Trophoblast cell (in vitro differentiated cells and primary cell): ENCODE measurements at regions not wholly inside any gene's neighbourhood (a gene's known extent, or its start where the extent isn't known, plus 50 kb on each side); places are given as distances from the start of the nearest gene placed in this dataset.

ENCODE experiments used
- DNase-seq, 2 donors: peaks; one replicate each; pipeline ENCODE4 v3.0.0-alpha.2; 2016
- H2AFZ ChIP-seq: 2 replicates; pipeline ENCODE4 v1.6.1; 2013; ENCODE audit warnings: low read length, moderate library complexity, mild to moderate bottlenecking; ENCODE audit not compliant: insufficient read depth, poor library complexity
- H2AK5ac ChIP-seq: 2 replicates; pipeline ENCODE4 v1.6.1; 2013; ENCODE audit warnings: mild to moderate bottlenecking, low read length
- H2BK120ac ChIP-seq: 2 replicates; pipeline ENCODE4 v1.6.1; 2013; ENCODE audit warnings: low read length, mild to moderate bottlenecking, moderate library complexity; ENCODE audit not compliant: insufficient read depth, poor library complexity
- H2BK12ac ChIP-seq: 2 replicates; pipeline ENCODE4 v1.6.1; 2013; ENCODE audit warnings: mild to moderate bottlenecking, low read length, moderate library complexity
- H2BK5ac ChIP-seq: 2 replicates; pipeline ENCODE4 v1.6.1; 2013; ENCODE audit warnings: low read length, low read depth, moderate library complexity, mild to moderate bottlenecking; ENCODE audit not compliant: poor library complexity
- H3K14ac ChIP-seq: 2 replicates; pipeline ENCODE4 v1.6.1; 2013; ENCODE audit warnings: mild to moderate bottlenecking, low read length
- H3K18ac ChIP-seq: 2 replicates; pipeline ENCODE4 v1.6.1; 2013; ENCODE audit warnings: mild to moderate bottlenecking, low read length
- H3K23ac ChIP-seq: 2 replicates; pipeline ENCODE4 v1.6.1; 2013; ENCODE audit warnings: low read length
- H3K27ac ChIP-seq: 2 replicates; pipeline ENCODE4 v1.5.1; 2013; ENCODE audit warnings: low read depth, mild to moderate bottlenecking, inconsistent platforms, low read length, moderate library complexity
- H3K27me3 ChIP-seq: 2 replicates; pipeline ENCODE4 v1.6.1; 2013; ENCODE audit warnings: inconsistent platforms, mild to moderate bottlenecking, low read length, moderate library complexity; ENCODE audit not compliant: insufficient read depth
- H3K36me3 ChIP-seq, 2 experiments: 1 replicate in 1 of 2; 2 replicates in 1 of 2; pipeline ENCODE4 v1.6.1; 2013; ENCODE audit warnings: low read length in 2 of 2, mild to moderate bottlenecking in 2 of 2, moderate library complexity in 1 of 2; ENCODE audit not compliant: insufficient read depth in 2 of 2, control insufficient read depth in 1 of 2
- H3K4ac ChIP-seq: 2 replicates; pipeline ENCODE4 v1.6.1; 2013; ENCODE audit warnings: low read depth, mild to moderate bottlenecking, low read length, moderate library complexity
- H3K4me1 ChIP-seq, 2 experiments: 1 replicate in 1 of 2; 2 replicates in 1 of 2; pipeline ENCODE4 v1.6.1; 2013; ENCODE audit warnings: low read length in 2 of 2, mild to moderate bottlenecking in 2 of 2, moderate library complexity in 1 of 2; ENCODE audit not compliant: insufficient read depth in 2 of 2, control insufficient read depth in 1 of 2
- H3K4me2 ChIP-seq: 2 replicates; pipeline ENCODE4 v1.6.1; 2013; ENCODE audit warnings: inconsistent platforms, mild to moderate bottlenecking, low read length, moderate library complexity
- H3K4me3 ChIP-seq: 2 replicates; pipeline ENCODE4 v1.5.1; 2013; ENCODE audit warnings: mild to moderate bottlenecking, low read depth, low read length, inconsistent platforms
- H3K79me1 ChIP-seq: one replicate; pipeline ENCODE4 v1.6.1; 2013; ENCODE audit warnings: low read length
- H3K79me2 ChIP-seq: 2 replicates; pipeline ENCODE4 v1.6.1; 2013; ENCODE audit warnings: low read length, mild to moderate bottlenecking; ENCODE audit not compliant: control insufficient read depth, insufficient read depth, poor library complexity
- H3K9ac ChIP-seq: 2 replicates; pipeline ENCODE4 v1.6.1; 2013; ENCODE audit warnings: mild to moderate bottlenecking, low read length
- H3K9me3 ChIP-seq: 2 replicates; pipeline ENCODE4 v1.6.1; 2013; ENCODE audit warnings: low read depth, mild to moderate bottlenecking, control low read depth, inconsistent platforms, low read length; ENCODE audit not compliant: insufficient read depth
- H4K12ac ChIP-seq: 2 replicates; pipeline ENCODE4 v1.6.1; 2013; ENCODE audit warnings: low read depth, mild to moderate bottlenecking, low read length, moderate library complexity
- H4K8ac ChIP-seq: 2 replicates; pipeline ENCODE4 v1.6.1; 2013; ENCODE audit warnings: low read depth, mild to moderate bottlenecking, low read length, moderate library complexity
- H4K91ac ChIP-seq: one replicate; pipeline ENCODE4 v1.6.1; 2013; ENCODE audit warnings: low read depth, mild to moderate bottlenecking, low read length, moderate library complexity
- WGBS: extraction: QIAGEN DNeasy Blood & Tissue Kit; methylation state at CpG from one replicate; pipeline ENCODE4 v1.1.7; 2013; ENCODE audit warnings: missing lambda C conversion rate; ENCODE audit not compliant: insufficient read length, insufficient coverage; ENCODE audit errors: extremely low coverage; 5-methylcytosine and 5-hydroxymethylcytosine counted together

GRCh38 chr2:67625178-67625577 is 228.0 kb downstream of the ETAA1 start:
- Histone ChIP-seq H2BK5ac (no peak overlapping the region), H2AFZ (no peak overlapping the region), H3K18ac (no peak overlapping the region)

GRCh38 chr2:67625690-67626475 is 228.8 kb downstream of the ETAA1 start:
- H3K14ac ChIP-seq: no peak overlapping the region
- no peak overlapping the region for H2BK12ac ChIP-seq
- no peak overlapping the region for H4K91ac ChIP-seq
- H3K9me3 ChIP-seq: no peaks in the 10 kb centered on the region
- H3K27ac ChIP-seq: peak overlapping the region; percentile 31
- no peak overlapping the region for H3K18ac ChIP-seq
- no peak overlapping the region for H2BK120ac ChIP-seq
- no peak overlapping the region for H2AFZ ChIP-seq
- no peak overlapping the region for H3K4me2 ChIP-seq
- H3K27me3 ChIP-seq: no peaks in the 10 kb centered on the region
- H3K36me3 ChIP-seq: no peaks in the 10 kb centered on the region
- no peak overlapping the region for H3K4me3 ChIP-seq
- no peaks in the 10 kb centered on the region for H3K4me1 ChIP-seq
- no peak overlapping the region for H2AK5ac ChIP-seq
- H3K23ac ChIP-seq: no peak overlapping the region
- H3K4ac ChIP-seq: no peak overlapping the region
- 100% methylated on average over 1 of the region's 5 CpGs for whole genome bisulfite sequencing
- no peak overlapping the region for H3K9ac ChIP-seq
- H4K12ac ChIP-seq: no peak overlapping the region
- no peaks in the 10 kb centered on the region for H3K79me1 ChIP-seq
- no peak overlapping the region for H4K8ac ChIP-seq
- DNase-seq: no peak
- H3K79me2 ChIP-seq: no peaks in the 10 kb centered on the region
- no peak overlapping the region for H2BK5ac ChIP-seq

More at GRCh38 chr2:67625178-67625577, 228.0 kb downstream of the ETAA1 start:
- no peaks in the 10 kb centered on the region for H3K27me3 ChIP-seq
- no peak overlapping the region for H2BK12ac ChIP-seq
- no peak for DNase-seq
- no peaks in the 10 kb centered on the region for H3K79me2 ChIP-seq
- no peak overlapping the region for H3K27ac ChIP-seq
- H3K4ac ChIP-seq: no peak overlapping the region
- H3K9ac ChIP-seq: no peak overlapping the region
- H3K36me3 ChIP-seq: no peaks in the 10 kb centered on the region
- H4K8ac ChIP-seq: no peak overlapping the region
- no peak overlapping the region for H3K14ac ChIP-seq
- no peaks in the 10 kb centered on the region for H3K79me1 ChIP-seq
- H3K23ac ChIP-seq: no peak overlapping the region
- H3K4me3 ChIP-seq: no peak overlapping the region
- no peak overlapping the region for H3K4me2 ChIP-seq
- no peak overlapping the region for H2BK120ac ChIP-seq
- no peaks in the 10 kb centered on the region for H3K4me1 ChIP-seq
- H4K12ac ChIP-seq: no peak overlapping the region
- H3K9me3 ChIP-seq: no peaks in the 10 kb centered on the region
- H2AK5ac ChIP-seq: no peak overlapping the region
- H4K91ac ChIP-seq: no peak overlapping the region

GRCh38 chr2:67626656-67627055 is 229.5 kb downstream of the ETAA1 start:
- no peak overlapping the region for H2BK12ac ChIP-seq
- no peak overlapping the region for H3K4me2 ChIP-seq
- no peaks in the 10 kb centered on the region for H3K79me2 ChIP-seq
- no peak overlapping the region for H2BK120ac ChIP-seq
- no peak overlapping the region for H3K23ac ChIP-seq
- H2BK5ac ChIP-seq: no peak overlapping the region
- H3K36me3 ChIP-seq: no peaks in the 10 kb centered on the region
- no peaks in the 10 kb centered on the region for H3K9me3 ChIP-seq
- H3K4ac ChIP-seq: no peak overlapping the region
- no peaks in the 10 kb centered on the region for H3K27me3 ChIP-seq
- H4K8ac ChIP-seq: no peak overlapping the region
- H3K79me1 ChIP-seq: no peaks in the 10 kb centered on the region
- H4K12ac ChIP-seq: no peak overlapping the region
- no peaks in the 10 kb centered on the region for H3K4me1 ChIP-seq
- H3K27ac ChIP-seq: no peak overlapping the region
- H2AFZ ChIP-seq: no peak overlapping the region
- H3K9ac ChIP-seq: no peak overlapping the region
- no peak overlapping the region for H3K18ac ChIP-seq
- WGBS: no CpG with 5 or more reads among the region's 4 CpGs
- H4K91ac ChIP-seq: no peak overlapping the region
- H3K14ac ChIP-seq: no peak overlapping the region
- H2AK5ac ChIP-seq: no peak overlapping the region
- DNase-seq: no peak
- H3K4me3 ChIP-seq: no peak overlapping the region

- no peak overlapping the region for H2BK120ac ChIP-seq
- no peak for DNase-seq
- no peaks in the 10 kb centered on the region for H3K79me1 ChIP-seq
- no peak overlapping the region for H3K9ac ChIP-seq
- H3K4me1 ChIP-seq: no peaks in the 10 kb centered on the region
- H4K91ac ChIP-seq: no peak overlapping the region
- no peaks in the 10 kb centered on the region for H3K9me3 ChIP-seq
- no peak overlapping the region for H3K14ac ChIP-seq
- no peaks in the 10 kb centered on the region for H3K36me3 ChIP-seq
- no peak overlapping the region for H3K18ac ChIP-seq
- no peak overlapping the region for H3K23ac ChIP-seq
- H3K79me2 ChIP-seq: no peaks in the 10 kb centered on the region
- H4K8ac ChIP-seq: no peak overlapping the region
- no peak overlapping the region for H4K12ac ChIP-seq
- no peak overlapping the region for H2AK5ac ChIP-seq
- H2BK5ac ChIP-seq: no peak overlapping the region
- H3K27ac ChIP-seq: no peak overlapping the region
- no peak overlapping the region for H2BK12ac ChIP-seq
- H3K4me2 ChIP-seq: no peak overlapping the region
- WGBS: no CpG with 5 or more reads among the region's 3 CpGs
- no peaks in the 10 kb centered on the region for H3K27me3 ChIP-seq
- no peak overlapping the region for H3K4ac ChIP-seq
- no peak overlapping the region for H3K4me3 ChIP-seq
- no peak overlapping the region for H2AFZ ChIP-seq
Measured at GRCh38 chr2:67627456-67628207, 230.5 kb downstream of the ETAA1 start.
